Erythroblast (primary cell): ENCODE measurements at regions not wholly inside any gene's neighbourhood (a gene's known extent, or its start where the extent isn't known, plus 50 kb on each side); places are given as distances from the start of the nearest gene placed in this dataset.

Experiments used
- GATA1 ChIP-seq: IDR thresholded peaks from 2 replicates; pipeline ENCODE4 v1.6.1; 2011; ENCODE audit warnings: low read depth, mild to moderate bottlenecking, control low read depth, low read length, moderate library complexity
- POLR2A ChIP-seq: IDR thresholded peaks from 2 replicates; pipeline ENCODE4 v1.6.1; 2011; ENCODE audit warnings: mild to moderate bottlenecking, low read length

- no peak for TF ChIP-seq POLR2A
- TF ChIP-seq GATA1, result no peak
Observed at GRCh38 chr15:70164156-70164900, 66.6 kb upstream of the TLE3 start.
